B cell (primary cell): ENCODE measurements at regions not wholly inside any gene's neighbourhood (a gene's known extent, or its start where the extent isn't known, plus 50 kb on each side); places are given as distances from the start of the nearest gene placed in this dataset.

Experiments used
- ATAC-seq: fragments of 200-7000 bp; cut with Tn5 transposase; one replicate; pipeline ENCODE4 v1.10.0; 2021; ENCODE audit warnings: low read depth, mild to moderate bottlenecking, moderate number of reproducible peaks, moderate library complexity
- CTCF ChIA-PET: fragments of 350-600 bp; sonication (Branson Sonifier 250); formaldehyde crosslinking; loops from one replicate; lab custom pipeline; 2021; ENCODE audit warnings: antibody characterized with exemption, inconsistent platforms; lab: Charles Lee
- POLR2A ChIA-PET: fragments of 350-600 bp; sonication (Branson Sonifier 250); formaldehyde crosslinking; loops from one replicate; lab custom pipeline; 2021; ENCODE audit warnings: antibody characterized with exemption; lab: Charles Lee
- DNase-seq: peaks from one replicate; pipeline ENCODE4 v3.0.0; 2013
- H2AFZ ChIP-seq: 2 replicates; pipeline ENCODE4 v1.6.1; 2012; ENCODE audit warnings: mild to moderate bottlenecking, low read depth, low read length; ENCODE audit not compliant: insufficient read depth, poor library complexity, severe bottlenecking
- H3K27ac ChIP-seq, 2 donors: 1 replicate in 1 of 2; 2 replicates in 1 of 2; pipeline ENCODE4 v1.5.1; 2012 to 2013; ENCODE audit warnings: low read length in 2 of 2, mild to moderate bottlenecking in 2 of 2, moderate library complexity in 1 of 2
- H3K27me3 ChIP-seq, 4 experiments: fragments of 200-600 bp in 1 of 4; sonication (generic) in 1 of 4; replicated peaks in 1 of 4; 1 replicate in 2 of 4; 2 replicates in 2 of 4; pipeline versions ENCODE4 v1.6.1 to v1.7.0; 2013 to 2016; ENCODE audit warnings: low read length in 3 of 4, mild to moderate bottlenecking in 2 of 4, mixed read lengths in 1 of 4, moderate library complexity in 1 of 4; ENCODE audit not compliant: insufficient read depth in 4 of 4, control insufficient read depth in 3 of 4; ENCODE audit errors: control extremely low read depth in 1 of 4
- H3K36me3 ChIP-seq, 2 experiments: replicated peaks in 1 of 2; 1 replicate in 1 of 2; 2 replicates in 1 of 2; pipeline versions ENCODE4 v1.6.1 to v1.7.1; 2013; ENCODE audit warnings: low read length in 1 of 2; ENCODE audit not compliant: insufficient read depth in 2 of 2, control insufficient read depth in 1 of 2; ENCODE audit errors: control extremely low read depth in 1 of 2, extremely low read depth in 1 of 2
- H3K4me1 ChIP-seq, 2 donors: fragments of 200-600 bp in 1 of 2; sonication (generic) in 1 of 2; 1 replicate in 1 of 2; 2 replicates in 1 of 2; pipeline versions ENCODE4 v1.5.1 to v1.6.1; 2013 to 2017; ENCODE audit warnings: low read length in 2 of 2; ENCODE audit not compliant: control insufficient read depth in 2 of 2, insufficient read depth in 2 of 2
- H3K4me2 ChIP-seq: replicated peaks from 2 replicates; pipeline ENCODE3; 2012; ENCODE audit warnings: mild to moderate bottlenecking, low read depth, low read length; ENCODE audit not compliant: poor library complexity, severe bottlenecking
- H3K4me3 ChIP-seq, 5 experiments: fragments of 200-600 bp in 1 of 5; sonication (generic) in 1 of 5; 1 replicate in 3 of 5; 2 replicates in 2 of 5; pipeline versions ENCODE4 v1.5.1 to v1.7.0; 2011 to 2016; ENCODE audit warnings: low read length in 4 of 5, mild to moderate bottlenecking in 4 of 5, low read depth in 2 of 5, control low read depth in 1 of 5, moderate library complexity in 1 of 5; ENCODE audit not compliant: insufficient read depth in 1 of 5; ENCODE audit errors: control extremely low read depth in 1 of 5, extremely low read depth in 1 of 5
- H3K79me2 ChIP-seq: fragments of 200-600 bp; sonication (generic); one replicate; pipeline ENCODE4 v1.6.0; 2016; ENCODE audit warnings: low read length; ENCODE audit not compliant: control insufficient read depth, insufficient read depth
- H3K9ac ChIP-seq: fragments of 200-600 bp; sonication (generic); 2 replicates; pipeline ENCODE4 v1.6.1; 2017; ENCODE audit warnings: mild to moderate bottlenecking, low read length, moderate library complexity
- H3K9me3 ChIP-seq, 3 donors: one replicate each; pipeline versions ENCODE4 v1.6.1 to v1.7.1; 2013; ENCODE audit warnings: low read length in 2 of 3; ENCODE audit not compliant: control insufficient read depth in 2 of 3, insufficient read depth in 1 of 3; ENCODE audit errors: control extremely low read depth in 1 of 3
- H4K20me1 ChIP-seq: 2 replicates; pipeline ENCODE4 v1.6.0; 2012; ENCODE audit warnings: mild to moderate bottlenecking, low read length; ENCODE audit not compliant: insufficient read depth, control insufficient read depth, poor library complexity, severe bottlenecking
- H3K27ac Mint-ChIP-seq: one replicate; pipeline ENCODE4 v1.8.0; 2021; ENCODE audit warnings: mixed read lengths
- H3K27me3 Mint-ChIP-seq: one replicate; pipeline ENCODE4 v1.8.0; 2021; ENCODE audit warnings: mixed read lengths
- H3K4me1 Mint-ChIP-seq: one replicate; pipeline ENCODE4 v1.8.0; 2021; ENCODE audit warnings: mixed read lengths
- H3K4me3 Mint-ChIP-seq: one replicate; pipeline ENCODE4 v1.8.0; 2021; ENCODE audit warnings: mixed read lengths
- H3K9me3 Mint-ChIP-seq: one replicate; pipeline ENCODE4 v1.8.0; 2022; ENCODE audit warnings: mixed read lengths; ENCODE audit not compliant: insufficient read depth
- EZH2 ChIP-seq: IDR thresholded peaks from 2 replicates; pipeline ENCODE4 v1.6.1; 2012; ENCODE audit warnings: borderline replicate concordance, low read depth, mild to moderate bottlenecking, moderate library complexity, low read length; ENCODE audit not compliant: insufficient read depth, poor library complexity, severe bottlenecking
- WGBS: methylation state at CpG from one replicate; pipeline ENCODE4 v1.1.5; 2013; ENCODE audit warnings: missing lambda C conversion rate; ENCODE audit not compliant: insufficient coverage; 5-methylcytosine and 5-hydroxymethylcytosine counted together
- intact Hi-C: fragments of 100-400 bp; cut with micrococcal nuclease; formaldehyde crosslinking; loops from one replicate; pipeline ENCODE4 v1.10.0; 2022
- TF ChIP-seq, protein P1 (sequence below): fragments of 200-600 bp; IDR thresholded peaks from one replicate; pipeline ENCODE4 v1.8.0; 2022; ENCODE audit warnings: antibody characterized with exemption, mild to moderate bottlenecking

DNA sequence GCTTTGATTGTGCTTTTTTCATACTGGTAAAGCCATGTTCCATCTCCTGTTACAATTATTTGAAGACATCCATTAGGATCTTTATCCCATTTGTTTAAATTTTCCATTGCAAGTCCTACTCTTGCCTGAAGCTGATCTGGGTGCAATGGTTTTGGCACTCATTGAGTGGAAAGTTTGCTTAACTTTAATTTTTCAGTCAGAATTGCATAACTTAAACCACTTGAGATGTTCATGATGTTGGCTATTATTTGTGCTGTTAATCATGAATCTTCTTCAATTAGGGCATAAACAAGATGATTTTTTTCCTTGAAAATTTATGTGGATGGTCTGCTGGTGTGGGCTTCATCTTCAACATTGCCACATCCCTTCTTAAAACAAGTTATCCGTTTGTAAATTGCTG, 180.1 kb downstream of the ST6GAL2 start:
- H3K9ac ChIP-seq: no peak overlapping the region
- no peaks in the 10 kb centered on the region for H3K4me1 ChIP-seq
- H3K9me3 Mint-ChIP-seq: no peaks in the 10 kb centered on the region
- no peaks in the 10 kb centered on the region for H3K36me3 ChIP-seq
- H3K4me3 Mint-ChIP-seq: no peak overlapping the region
- CTCF ChIA-PET: no interaction called here
- intact Hi-C loops: no loop called here
- POLR2A ChIA-PET: no interaction called here
- H4K20me1 ChIP-seq: no peaks in the 10 kb centered on the region
- H3K27me3 ChIP-seq: no peaks in the 10 kb centered on the region
- no peak overlapping the region for H3K27ac Mint-ChIP-seq
- no peak overlapping the region for H2AFZ ChIP-seq
- H3K9me3 ChIP-seq: no peaks in the 10 kb centered on the region
- no peaks in the 10 kb centered on the region for H3K79me2 ChIP-seq
- TF ChIP-seq, protein P1, sequence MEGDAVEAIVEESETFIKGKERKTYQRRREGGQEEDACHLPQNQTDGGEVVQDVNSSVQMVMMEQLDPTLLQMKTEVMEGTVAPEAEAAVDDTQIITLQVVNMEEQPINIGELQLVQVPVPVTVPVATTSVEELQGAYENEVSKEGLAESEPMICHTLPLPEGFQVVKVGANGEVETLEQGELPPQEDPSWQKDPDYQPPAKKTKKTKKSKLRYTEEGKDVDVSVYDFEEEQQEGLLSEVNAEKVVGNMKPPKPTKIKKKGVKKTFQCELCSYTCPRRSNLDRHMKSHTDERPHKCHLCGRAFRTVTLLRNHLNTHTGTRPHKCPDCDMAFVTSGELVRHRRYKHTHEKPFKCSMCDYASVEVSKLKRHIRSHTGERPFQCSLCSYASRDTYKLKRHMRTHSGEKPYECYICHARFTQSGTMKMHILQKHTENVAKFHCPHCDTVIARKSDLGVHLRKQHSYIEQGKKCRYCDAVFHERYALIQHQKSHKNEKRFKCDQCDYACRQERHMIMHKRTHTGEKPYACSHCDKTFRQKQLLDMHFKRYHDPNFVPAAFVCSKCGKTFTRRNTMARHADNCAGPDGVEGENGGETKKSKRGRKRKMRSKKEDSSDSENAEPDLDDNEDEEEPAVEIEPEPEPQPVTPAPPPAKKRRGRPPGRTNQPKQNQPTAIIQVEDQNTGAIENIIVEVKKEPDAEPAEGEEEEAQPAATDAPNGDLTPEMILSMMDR: no peak
- TF ChIP-seq EZH2: no peak
- ATAC-seq (no peak), DNase-seq (no peak)
- no peaks in the 10 kb centered on the region for H3K27me3 Mint-ChIP-seq
- no CpG with 5 or more reads among the region's 1 CpG for WGBS
- no peaks in the 10 kb centered on the region for H3K4me1 Mint-ChIP-seq
- H3K4me3 ChIP-seq: no peak overlapping the region
- no peak overlapping the region for H3K4me2 ChIP-seq
- no peak overlapping the region for H3K27ac ChIP-seq

DNA sequence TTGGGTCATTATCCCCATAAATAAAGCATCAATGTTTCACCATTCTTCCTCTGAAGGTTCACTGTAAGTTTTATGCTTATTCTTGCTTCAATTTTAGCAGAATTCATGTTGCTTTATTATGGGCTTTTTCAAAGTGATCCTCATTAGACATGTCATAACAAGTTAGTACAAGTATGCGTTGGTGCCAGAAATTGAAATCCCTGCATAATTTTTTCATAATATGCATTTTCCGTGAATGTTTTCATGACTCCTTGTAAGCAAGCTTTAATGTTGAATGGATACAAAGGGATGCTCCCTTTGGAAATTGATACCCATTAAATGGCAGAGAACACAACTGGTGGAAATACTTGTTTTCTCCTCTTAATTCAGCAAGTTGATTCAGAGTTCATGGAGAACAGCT, 179.7 kb downstream of the ST6GAL2 start:
- H2AFZ ChIP-seq: no peak overlapping the region
- ATAC-seq (no peak), DNase-seq (no peak)
- no peak overlapping the region for H3K4me2 ChIP-seq
- no peaks in the 10 kb centered on the region for H3K4me1 ChIP-seq
- Mint-ChIP-seq H3K4me3 (no peak overlapping the region), H3K9me3 (no peaks in the 10 kb centered on the region), H3K27me3 (no peaks in the 10 kb centered on the region), H3K4me1 (no peaks in the 10 kb centered on the region), H3K27ac (no peak overlapping the region)
- no CpG with 5 or more reads among the region's 2 CpGs for WGBS
- H3K9me3 ChIP-seq: no peaks in the 10 kb centered on the region
- no peak for TF ChIP-seq EZH2
- ChIA-PET CTCF (no interaction called here), POLR2A (no interaction called here)
- no peak overlapping the region for H3K27ac ChIP-seq
- intact Hi-C loops: no loop called here
- H3K9ac ChIP-seq: no peak overlapping the region
- no peaks in the 10 kb centered on the region for H3K36me3 ChIP-seq
- no peaks in the 10 kb centered on the region for H4K20me1 ChIP-seq
- no peaks in the 10 kb centered on the region for H3K79me2 ChIP-seq
- no peak overlapping the region for H3K4me3 ChIP-seq
- no peaks in the 10 kb centered on the region for H3K27me3 ChIP-seq
